K562 (cell line): ENCODE measurements at regions not wholly inside any gene's neighbourhood (a gene's known extent, or its start where the extent isn't known, plus 50 kb on each side); places are given as distances from the start of the nearest gene placed in this dataset.

Source experiments
- ATAC-seq: fragments of 200-7000 bp; cut with Tn5 transposase; 3 replicates; pipeline ENCODE4 v1.9.1; 2020; ENCODE audit warnings: moderate library complexity
- BruUV-seq: library from RNA; stranded (reverse); fragments of 400-500 nt; replicated peaks from 2 replicates; lab custom pipeline; 2021; lab: Mats Ljungman, UMichigan
- CTCF ChIA-PET: fragments of 300-600 bp; formaldehyde crosslinking; extraction: SDS; loops from one replicate; lab custom pipeline; 2021; ENCODE audit warnings: low intra/inter-chr PET ratio; lab: Yijun Ruan, JAX
- POLR2A ChIA-PET: fragments of 300-600, 350-650 bp; sonication (Branson Sonifier 250); formaldehyde crosslinking; extraction: SDS; loops from one replicate; lab custom pipeline; 2021; ENCODE audit warnings: antibody characterized with exemption, inconsistent platforms; lab: Yijun Ruan, JAX
- DNase-seq, 4 experiments: peaks; one replicate each; pipeline versions ENCODE4 v3.0.0 to v3.0.0-alpha.2; 2011 to 2018; ENCODE audit warnings: low spot score in 3 of 4, mixed read lengths in 3 of 4; ENCODE audit errors: extremely low read depth in 1 of 4
- FAIRE-seq: peaks from 2 replicates; lab custom pipeline; 2011; peaks lifted over from hg19 to GRCh38; lab: Jason Lieb, UNC
- H2AFZ ChIP-seq: 2 replicates; pipeline ENCODE4 v1.6.0; 2011; ENCODE audit warnings: low read depth, low read length, control low read depth, inconsistent platforms
- H3K27ac ChIP-seq: fragments of 200-600 bp; 3 replicates; pipeline ENCODE4 v1.8.0; 2011; ENCODE audit warnings: low read depth, mild to moderate bottlenecking, control low read depth, inconsistent platforms, low read length, moderate library complexity, mixed read lengths; ENCODE audit errors: extremely low read depth
- H3K27me3 ChIP-seq, 2 experiments: fragments of 300-600 bp in 1 of 2; 2 replicates in 1 of 2; 3 replicates in 1 of 2; pipeline versions ENCODE4 v1.6.0 to v1.8.0; 2011; ENCODE audit warnings: inconsistent platforms in 2 of 2, low read length in 2 of 2, mild to moderate bottlenecking in 1 of 2, mixed read lengths in 1 of 2, moderate library complexity in 1 of 2; ENCODE audit not compliant: control insufficient read depth in 2 of 2, insufficient read depth in 2 of 2
- H3K36me3 ChIP-seq: fragments of 300-600 bp; 3 replicates; pipeline ENCODE4 v1.8.0; 2011; ENCODE audit warnings: mild to moderate bottlenecking, low read length, inconsistent platforms; ENCODE audit not compliant: control insufficient read depth, insufficient read depth
- H3K4me1 ChIP-seq, 2 experiments: fragments of 200-600 bp in 1 of 2; replicated peaks in 1 of 2; 2 replicates in 1 of 2; 3 replicates in 1 of 2; pipeline versions ENCODE4 v1.5.1 to v1.8.0; 2011; ENCODE audit warnings: inconsistent platforms in 2 of 2, low read length in 2 of 2, mild to moderate bottlenecking in 1 of 2, mixed read lengths in 1 of 2, moderate library complexity in 1 of 2; ENCODE audit not compliant: control insufficient read depth in 2 of 2, insufficient read depth in 2 of 2
- H3K4me2 ChIP-seq: 2 replicates; pipeline ENCODE4 v1.6.1; 2011; ENCODE audit warnings: low read length, control low read depth, inconsistent platforms, mixed read lengths; ENCODE audit not compliant: insufficient read depth
- H3K4me3 ChIP-seq: fragments of 200-600 bp; sonication (generic), shearing (Covaris generic); 2 replicates; pipeline ENCODE4 v1.5.1; 2016; ENCODE audit warnings: control low read depth, inconsistent platforms
- H3K79me2 ChIP-seq: fragments of 200-600 bp; 3 replicates; pipeline ENCODE4 v1.8.0; 2011; ENCODE audit warnings: low read length, inconsistent platforms; ENCODE audit not compliant: control insufficient read depth, insufficient read depth
- H3K9ac ChIP-seq, 2 experiments: 2 replicates each; pipeline versions ENCODE4 v1.6.0 to v1.6.1; 2011; ENCODE audit warnings: low read depth in 2 of 2, low read length in 2 of 2, control low read depth in 1 of 2, inconsistent platforms in 1 of 2, mild to moderate bottlenecking in 1 of 2, mixed read lengths in 1 of 2; ENCODE audit not compliant: insufficient read depth in 1 of 2
- H3K9me1 ChIP-seq: one replicate; pipeline ENCODE4 v1.6.0; 2011; ENCODE audit warnings: inconsistent platforms, mild to moderate bottlenecking, low read length, moderate library complexity; ENCODE audit not compliant: control insufficient read depth, insufficient read depth
- H3K9me3 ChIP-seq: replicated peaks from 2 replicates; pipeline ENCODE4 v1.5.1; 2011; ENCODE audit warnings: low read depth, low read length, inconsistent platforms; ENCODE audit not compliant: control insufficient read depth, insufficient read depth
- H4K20me1 ChIP-seq: replicated peaks from 2 replicates; pipeline ENCODE4 v1.6.1; 2011; ENCODE audit warnings: low read length, inconsistent platforms, mixed read lengths; ENCODE audit not compliant: control insufficient read depth, insufficient read depth
- ARID1B ChIP-seq: fragments of 450-650 bp; IDR thresholded peaks from 2 replicates; pipeline ENCODE4 v1.6.1; 2016; ENCODE audit warnings: antibody characterized with exemption, mild to moderate bottlenecking, inconsistent platforms
- EHMT2 ChIP-seq: fragments of 450-650 bp; IDR thresholded peaks from 2 replicates; pipeline ENCODE4 v1.6.1; 2018; ENCODE audit warnings: antibody characterized with exemption
- NFYB ChIP-seq: IDR thresholded peaks from 2 replicates; pipeline ENCODE4 v1.6.1; 2011; ENCODE audit warnings: mild to moderate bottlenecking, moderate library complexity; ENCODE audit not compliant: insufficient read length; ENCODE audit errors: extremely low read depth
- RBM15 ChIP-seq: fragments of 200-400 bp; formaldehyde crosslinking; IDR thresholded peaks from 2 replicates; pipeline ENCODE4 v1.6.1; 2018; ENCODE audit warnings: mild to moderate bottlenecking, low read length, moderate library complexity; ENCODE audit not compliant: insufficient read depth
- RFX1 ChIP-seq: fragments of 450-650 bp; IDR thresholded peaks from 2 replicates; pipeline ENCODE4 v1.6.1; 2016; ENCODE audit warnings: mild to moderate bottlenecking, moderate library complexity
- ZNF212 ChIP-seq: fragments of 450-650 bp; formaldehyde crosslinking; IDR thresholded peaks from 2 replicates; pipeline ENCODE4 v1.4.0; 2020; ENCODE audit warnings: mild to moderate bottlenecking
- WGBS: fragments of 100-300 bp; shearing (Covaris generic); methylation state at CpG from one replicate; pipeline ENCODE4 v1.1.6; 2016; ENCODE audit warnings: low coverage, mixed read lengths; ENCODE audit not compliant: insufficient coverage; ENCODE audit errors: missing lambda C conversion rate; 5-methylcytosine and 5-hydroxymethylcytosine counted together
- in situ Hi-C: fragments of 300-500 bp; cut with MboI; formaldehyde crosslinking; loops from 4 replicates; pipeline ENCODE4 v1.15.0; 2018; ENCODE audit warnings: inconsistent platforms, mixed read lengths
- intact Hi-C: fragments of 100-400 bp; cut with micrococcal nuclease; formaldehyde crosslinking; loops from 2 replicates; pipeline ENCODE4 v1.14.2; 2022
- TF ChIP-seq, protein P1 (sequence below): fragments of 250-450 bp; sonication (Bioruptor Pico); IDR thresholded peaks from 2 replicates; pipeline ENCODE4 v1.5.0; 2021; ENCODE audit warnings: mild to moderate bottlenecking, borderline replicate concordance

DNA sequence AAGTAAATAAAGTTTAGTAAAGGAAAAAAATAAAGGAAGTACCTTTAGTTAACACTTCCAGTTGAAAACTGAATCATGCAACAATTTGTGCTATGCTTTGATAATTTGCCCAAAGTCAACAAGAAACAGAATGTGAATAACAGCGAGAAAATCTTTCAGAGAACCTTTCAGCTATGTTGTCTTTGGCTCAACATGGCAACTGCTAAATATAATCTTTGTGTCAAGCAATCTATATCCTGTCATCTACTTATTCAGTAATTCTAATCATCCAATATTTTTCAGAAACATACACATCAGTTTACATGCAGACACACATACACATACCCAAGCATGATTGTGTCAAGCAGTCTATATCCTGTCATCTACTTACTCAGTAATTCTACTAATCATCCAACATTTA, 136.0 kb upstream of the PABPC4L start:
- 20% methylated on average over 1 of the region's 1 CpG for WGBS
- Histone ChIP-seq H3K79me2 (peaks cover 40% of the 10 kb centered on the region), H3K36me3 (no peaks in the 10 kb centered on the region), H3K4me2 (no peak overlapping the region), H4K20me1 (no peaks in the 10 kb centered on the region), H3K9me1 (no peaks in the 10 kb centered on the region), H3K27me3 (no peaks in the 10 kb centered on the region), H3K4me3 (no peak overlapping the region), H3K9me3 (peaks cover 1% of the 10 kb centered on the region; the same call in 1 of the 2 replicates), H3K27ac (no peak overlapping the region), H3K4me1 (no peaks in the 10 kb centered on the region), H2AFZ (no peak overlapping the region), H3K9ac (no peak overlapping the region)
- in situ Hi-C loops, result no loop called here
- FAIRE-seq, result no peak
- intact Hi-C loops, result no loop called here
- CTCF ChIA-PET, result interaction anchor here (0.6 kb wide), 1 partner anchor 37 kb away, joined by 5 read pairs; no protein-coding TSS in a partner anchor
- no peak for ATAC-seq
- no peak for DNase-seq
- no TSS peak for BruUV-seq
- POLR2A ChIA-PET, result no interaction called here
- TF ChIP-seq NFYB, result no peak
- no peak for TF ChIP-seq ARID1B
- TF ChIP-seq ZNF212 (CRISPR knock-in tag), result no peak
- TF ChIP-seq, protein P1, sequence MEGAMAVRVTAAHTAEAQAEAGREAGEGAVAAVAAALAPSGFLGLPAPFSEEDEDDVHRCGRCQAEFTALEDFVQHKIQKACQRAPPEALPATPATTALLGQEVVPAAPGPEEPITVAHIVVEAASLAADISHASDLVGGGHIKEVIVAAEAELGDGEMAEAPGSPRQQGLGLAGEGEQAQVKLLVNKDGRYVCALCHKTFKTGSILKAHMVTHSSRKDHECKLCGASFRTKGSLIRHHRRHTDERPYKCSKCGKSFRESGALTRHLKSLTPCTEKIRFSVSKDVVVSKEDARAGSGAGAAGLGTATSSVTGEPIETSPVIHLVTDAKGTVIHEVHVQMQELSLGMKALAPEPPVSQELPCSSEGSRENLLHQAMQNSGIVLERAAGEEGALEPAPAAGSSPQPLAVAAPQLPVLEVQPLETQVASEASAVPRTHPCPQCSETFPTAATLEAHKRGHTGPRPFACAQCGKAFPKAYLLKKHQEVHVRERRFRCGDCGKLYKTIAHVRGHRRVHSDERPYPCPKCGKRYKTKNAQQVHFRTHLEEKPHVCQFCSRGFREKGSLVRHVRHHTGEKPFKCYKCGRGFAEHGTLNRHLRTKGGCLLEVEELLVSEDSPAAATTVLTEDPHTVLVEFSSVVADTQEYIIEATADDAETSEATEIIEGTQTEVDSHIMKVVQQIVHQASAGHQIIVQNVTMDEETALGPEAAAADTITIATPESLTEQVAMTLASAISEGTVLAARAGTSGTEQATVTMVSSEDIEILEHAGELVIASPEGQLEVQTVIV (CRISPR knock-in tag), result no peak
- no peak for TF ChIP-seq RBM15
- TF ChIP-seq EHMT2, result no peak
- no peak for TF ChIP-seq RFX1
